ENCODE measurements at regions not wholly inside any gene's neighbourhood (a gene's known extent, or its start where the extent isn't known, plus 50 kb on each side); places are given as distances from the start of the nearest gene placed in this dataset.

GRCh38 chr20:50388733-50389437, 121.3 kb upstream of the PTPN1 start:
- peak overlapping the region in 1 of 8 donors; percentile 39 for H3K4me3 Mint-ChIP-seq
- H3K36me3 Mint-ChIP-seq = no peaks in the 10 kb centered on the region
- H3K9me3 ChIP-seq (ENCODE audit: control insufficient read depth in 1 of 2, low read length in 2 of 2) = no peaks in the 10 kb centered on the region
- intact Hi-C loops (cut with micrococcal nuclease) = loop anchor here (5.0 kb wide), 1 partner anchor 197 kb away; the partner anchor contains the start of gene CEBPB
- H3K27ac Mint-ChIP-seq = peak overlapping the region in 6 of 7 donors; percentile 51 to 92 (median 58)
- ChIA-PET CTCF (ENCODE audit: partially characterized antibody) (no interaction called here), POLR2A (ENCODE audit: partially characterized antibody) (interaction anchor here (0.6 kb wide), 1 partner anchor 94 kb away, joined by 3 read pairs; no protein-coding TSS in a partner anchor)
- peaks cover 0 to 3% (median 0%) of the 10 kb centered on the region in 8 donors for H3K9me3 Mint-ChIP-seq
- H3K36me3 ChIP-seq (ENCODE audit: insufficient read depth, low read length) = no peaks in the 10 kb centered on the region
- no peaks in the 10 kb centered on the region for H3K27me3 ChIP-seq (ENCODE audit: insufficient read depth, low read length)
- DNase-seq = no peak
- peaks cover 35% of the 10 kb centered on the region for H3K4me1 ChIP-seq (ENCODE audit: insufficient read depth, low read length)
- H3K4me3 ChIP-seq (ENCODE audit: low read length in 2 of 2) = no peak overlapping the region
- H3K4me1 Mint-ChIP-seq = peaks cover 24 to 48% (median 38%) of the 10 kb centered on the region in 4 donors
- no peak overlapping the region for H3K27ac ChIP-seq (ENCODE audit: low read depth, low read length)
- no peaks in the 10 kb centered on the region for H3K27me3 Mint-ChIP-seq

DNA sequence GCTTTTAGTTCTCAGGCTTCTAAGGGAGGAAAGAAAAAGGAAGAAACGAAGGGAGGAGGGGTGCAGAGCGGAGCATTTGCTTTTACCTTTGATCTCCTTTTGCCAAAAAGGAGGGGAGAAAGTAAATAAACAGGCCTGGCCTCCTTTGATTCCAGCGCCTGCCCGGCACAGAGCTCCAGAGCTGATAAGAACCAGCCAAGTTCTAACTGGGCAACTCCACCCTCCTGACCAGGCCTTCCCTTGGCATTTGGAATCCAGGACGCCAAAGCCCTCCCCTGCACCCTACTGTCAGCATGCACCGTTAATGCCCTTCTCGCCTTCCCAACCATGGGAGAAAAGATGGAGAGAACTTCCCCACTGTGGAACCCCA, 120.8 kb upstream of the PTPN1 start:
- no peaks in the 10 kb centered on the region for H3K36me3 ChIP-seq (ENCODE audit: insufficient read depth, low read length)
- Mint-ChIP-seq H3K27ac (peak overlapping the region in 5 of 7 donors; percentile 16 to 92 (median 58)), H3K9me3 (peaks cover 0 to 3% (median 0%) of the 10 kb centered on the region in 8 donors), H3K36me3 (no peaks in the 10 kb centered on the region), H3K4me1 (peaks cover 24 to 48% (median 38%) of the 10 kb centered on the region in 4 donors), H3K27me3 (no peaks in the 10 kb centered on the region), H3K4me3 (no peak overlapping the region)
- no peak for DNase-seq
- H3K27ac ChIP-seq (ENCODE audit: low read depth, low read length) = no peak overlapping the region
- ChIA-PET POLR2A (ENCODE audit: partially characterized antibody) (no interaction called here), CTCF (ENCODE audit: partially characterized antibody) (no interaction called here)
- peaks cover 35% of the 10 kb centered on the region for H3K4me1 ChIP-seq (ENCODE audit: insufficient read depth, low read length)
- H3K27me3 ChIP-seq (ENCODE audit: insufficient read depth, low read length) = no peaks in the 10 kb centered on the region
- no peaks in the 10 kb centered on the region for H3K9me3 ChIP-seq (ENCODE audit: control insufficient read depth in 1 of 2, low read length in 2 of 2)
- no peak overlapping the region for H3K4me3 ChIP-seq (ENCODE audit: low read length in 2 of 2)
- intact Hi-C loops (cut with micrococcal nuclease) = loop anchor here (5.0 kb wide), 1 partner anchor 197 kb away; the partner anchor contains the start of gene CEBPB

- DNase-seq = no peak
- H3K27me3 Mint-ChIP-seq = no peaks in the 10 kb centered on the region
- H3K4me3 Mint-ChIP-seq = no peak overlapping the region
- intact Hi-C loops (cut with micrococcal nuclease) = loop anchor here (5.0 kb wide), 1 partner anchor 198 kb away; the partner anchor contains the start of gene CEBPB
- H3K4me1 Mint-ChIP-seq = peaks cover 20 to 43% (median 32%) of the 10 kb centered on the region in 4 donors
- ChIA-PET POLR2A (ENCODE audit: partially characterized antibody) (no interaction called here), CTCF (ENCODE audit: partially characterized antibody) (no interaction called here)
- no peak overlapping the region for H3K4me3 ChIP-seq (ENCODE audit: low read length in 2 of 2)
- H3K36me3 ChIP-seq (ENCODE audit: insufficient read depth, low read length) = no peaks in the 10 kb centered on the region
- H3K4me1 ChIP-seq (ENCODE audit: insufficient read depth, low read length) = peaks cover 29% of the 10 kb centered on the region
- no peak overlapping the region for H3K27ac ChIP-seq (ENCODE audit: low read depth, low read length)
- no peaks in the 10 kb centered on the region for H3K27me3 ChIP-seq (ENCODE audit: insufficient read depth, low read length)
- H3K9me3 Mint-ChIP-seq = peaks cover 0 to 3% (median 0%) of the 10 kb centered on the region in 8 donors
- H3K27ac Mint-ChIP-seq = peak overlapping the region in 5 of 7 donors; percentile 40 to 76 (median 59)
- no peaks in the 10 kb centered on the region for H3K36me3 Mint-ChIP-seq
- no peaks in the 10 kb centered on the region for H3K9me3 ChIP-seq (ENCODE audit: control insufficient read depth in 1 of 2, low read length in 2 of 2)
Observed at GRCh38 chr20:50389808-50390684, 120.1 kb upstream of the PTPN1 start.

DNA sequence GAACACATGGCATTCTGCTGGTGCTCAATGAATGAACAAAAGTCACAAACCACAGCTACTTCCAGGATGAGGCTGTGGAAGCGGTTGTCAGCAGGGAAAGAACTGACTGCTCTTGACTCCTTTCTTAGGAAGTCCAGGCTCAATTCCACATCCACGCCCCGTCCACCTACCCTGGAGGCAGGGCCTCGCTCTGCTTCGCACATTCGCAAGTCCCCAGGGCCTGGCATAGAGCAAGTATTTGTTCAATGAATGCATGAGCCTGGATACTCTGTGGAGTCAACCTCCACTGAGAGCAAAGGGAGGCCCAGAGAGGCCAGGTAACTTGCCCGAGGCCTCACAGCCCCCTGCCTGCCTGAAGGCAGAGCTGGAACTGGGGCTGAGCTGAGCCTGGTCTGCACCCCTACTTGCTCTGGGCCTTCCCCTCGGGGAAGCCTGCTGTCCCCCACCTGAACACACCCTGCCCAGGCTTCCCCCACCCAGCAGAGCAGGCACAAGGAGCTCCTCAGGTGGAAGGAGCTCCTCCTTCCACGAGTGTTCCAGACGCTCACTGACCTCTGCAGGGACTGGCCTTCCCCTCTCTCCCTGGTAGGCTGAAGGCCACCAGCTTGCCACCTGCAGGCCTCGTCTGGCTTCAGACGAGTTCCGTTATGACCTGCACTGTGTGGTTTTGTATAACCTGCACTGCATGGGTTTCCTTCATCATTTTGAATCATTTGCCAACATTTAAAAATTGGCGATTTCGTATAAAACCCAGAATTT, 119.3 kb upstream of the PTPN1 start:
- H3K27ac ChIP-seq (ENCODE audit: low read depth, low read length) = no peak overlapping the region
- Mint-ChIP-seq H3K4me1 (peaks cover 12 to 35% (median 25%) of the 10 kb centered on the region in 4 donors), H3K27me3 (no peaks in the 10 kb centered on the region), H3K36me3 (no peaks in the 10 kb centered on the region), H3K4me3 (no peak overlapping the region), H3K9me3 (no peaks in the 10 kb centered on the region), H3K27ac (peak overlapping the region in 3 of 7 donors; percentile 42 to 87 (median 78))
- CTCF ChIA-PET (ENCODE audit: partially characterized antibody) = no interaction called here
- no peaks in the 10 kb centered on the region for H3K27me3 ChIP-seq (ENCODE audit: insufficient read depth, low read length)
- no peaks in the 10 kb centered on the region for H3K36me3 ChIP-seq (ENCODE audit: insufficient read depth, low read length)
- DNase-seq = no peak
- H3K9me3 ChIP-seq (ENCODE audit: control insufficient read depth in 1 of 2, low read length in 2 of 2) = no peaks in the 10 kb centered on the region
- H3K4me1 ChIP-seq (ENCODE audit: insufficient read depth, low read length) = peaks cover 21% of the 10 kb centered on the region
- H3K4me3 ChIP-seq (ENCODE audit: low read length in 2 of 2) = no peak overlapping the region
- POLR2A ChIA-PET (ENCODE audit: partially characterized antibody) = interaction anchor here (0.9 kb wide), 1 partner anchor 44 kb away, joined by 3 read pairs; no protein-coding TSS in a partner anchor
- intact Hi-C loops (cut with micrococcal nuclease) = no loop called here

- no peak for DNase-seq
- Histone ChIP-seq H3K27me3 (ENCODE audit: insufficient read depth, low read length) (no peaks in the 10 kb centered on the region), H3K9me3 (ENCODE audit: control insufficient read depth in 1 of 2, low read length in 2 of 2) (no peaks in the 10 kb centered on the region), H3K27ac (ENCODE audit: low read depth, low read length) (no peak overlapping the region), H3K4me1 (ENCODE audit: insufficient read depth, low read length) (peaks cover 14% of the 10 kb centered on the region), H3K36me3 (ENCODE audit: insufficient read depth, low read length) (no peaks in the 10 kb centered on the region), H3K4me3 (ENCODE audit: low read length in 2 of 2) (no peak overlapping the region)
- H3K27me3 Mint-ChIP-seq = no peaks in the 10 kb centered on the region
- intact Hi-C loops (cut with micrococcal nuclease) = no loop called here
- ChIA-PET CTCF (ENCODE audit: partially characterized antibody) (no interaction called here), POLR2A (ENCODE audit: partially characterized antibody) (interaction anchor here (0.9 kb wide), 1 partner anchor 45 kb away, joined by 3 read pairs; no protein-coding TSS in a partner anchor)
- no peaks in the 10 kb centered on the region for H3K9me3 Mint-ChIP-seq
- H3K4me1 Mint-ChIP-seq = peaks cover 6 to 28% (median 18%) of the 10 kb centered on the region in 4 donors
- H3K36me3 Mint-ChIP-seq = no peaks in the 10 kb centered on the region
- H3K27ac Mint-ChIP-seq = peak overlapping the region in 4 of 7 donors; percentile 10 to 87 (median 66)
- H3K4me3 Mint-ChIP-seq = no peak overlapping the region
Observed at GRCh38 chr20:50391444-50392137, 118.6 kb upstream of the PTPN1 start.

- Mint-ChIP-seq H3K27ac (peak overlapping the region in 4 of 7 donors; percentile 1 to 81 (median 32)), H3K36me3 (no peaks in the 10 kb centered on the region), H3K4me1 (peaks cover 4 to 21% (median 14%) of the 10 kb centered on the region in 4 donors), H3K9me3 (no peaks in the 10 kb centered on the region), H3K4me3 (no peak overlapping the region), H3K27me3 (no peaks in the 10 kb centered on the region)
- ChIA-PET CTCF (ENCODE audit: partially characterized antibody) (no interaction called here), POLR2A (ENCODE audit: partially characterized antibody) (interaction anchor here (0.6 kb wide), 1 partner anchor 10 kb away, joined by 3 read pairs; no protein-coding TSS in a partner anchor)
- Histone ChIP-seq H3K9me3 (ENCODE audit: control insufficient read depth in 1 of 2, low read length in 2 of 2) (no peaks in the 10 kb centered on the region), H3K27me3 (ENCODE audit: insufficient read depth, low read length) (no peaks in the 10 kb centered on the region), H3K36me3 (ENCODE audit: insufficient read depth, low read length) (no peaks in the 10 kb centered on the region), H3K27ac (ENCODE audit: low read depth, low read length) (no peak overlapping the region), H3K4me1 (ENCODE audit: insufficient read depth, low read length) (peaks cover 7% of the 10 kb centered on the region), H3K4me3 (ENCODE audit: low read length in 2 of 2) (no peak overlapping the region)
- intact Hi-C loops (cut with micrococcal nuclease) = no loop called here
- DNase-seq = peak in 4 of 5 donors; percentile 6 to 70 (median 20)
Observed at GRCh38 chr20:50392138-50392866, 117.9 kb upstream of the PTPN1 start.

All from CD4-positive, alpha-beta memory T cell (primary cell).